A549 (cell line): ENCODE measurements at regions not wholly inside any gene's neighbourhood (a gene's known extent, or its start where the extent isn't known, plus 50 kb on each side); places are given as distances from the start of the nearest gene placed in this dataset.
A peak's percentile ranks its signal among the peaks of the same experiment; 100 is the strongest.
"Not testable (repeated sequence)": the region's sequence is repeated elsewhere in the genome, so short reads cannot be mapped to it uniquely, and the experiment has no call there.

ENCODE experiments used
- ATAC-seq, 2 experiments: fragments of 200-7000 bp in 1 of 2; fragments of >200 bp in 1 of 2; cut with Nextera tagmentation in 1 of 2; cut with Tn5 transposase in 1 of 2; 3 replicates each; pipeline versions ENCODE4 v1.8.0 to v1.9.1; 2018 to 2020; ENCODE audit warnings: mild to moderate bottlenecking in 1 of 2, moderate library complexity in 1 of 2
- CTCF ChIA-PET: fragments of 300-600 bp; sonication (Branson Sonifier 250); formaldehyde crosslinking; extraction: SDS; loops from one replicate; lab custom pipeline; 2021; ENCODE audit warnings: antibody characterized with exemption, inconsistent platforms; lab: Yijun Ruan, JAX
- POLR2A ChIA-PET: fragments of 350-600 bp; formaldehyde crosslinking; extraction: SDS; loops from one replicate; lab custom pipeline; 2021; ENCODE audit warnings: antibody characterized with exemption, inconsistent platforms; lab: Yijun Ruan, JAX
- DNase-seq, 2 experiments: peaks; one replicate each; pipeline versions ENCODE4 v3.0.0 to v3.0.0-alpha.2; 2011 to 2016; ENCODE audit warnings: low read depth in 1 of 2, low spot score in 1 of 2
- FAIRE-seq: peaks from 2 replicates; lab custom pipeline; 2011; peaks lifted over from hg19 to GRCh38; lab: Jason Lieb, UNC
- H3K27ac ChIP-seq, 2 experiments: fragments of >200 bp; sonication (Bioruptor Twin); formaldehyde crosslinking; 3 replicates each; pipeline ENCODE4 v1.5.1; 2016 to 2017
- H3K4me1 ChIP-seq: fragments of >200 bp; sonication (Bioruptor Twin); formaldehyde crosslinking; 3 replicates; pipeline ENCODE4 v1.6.1; 2016
- H3K4me2 ChIP-seq: fragments of >200 bp; sonication (Bioruptor Twin); formaldehyde crosslinking; 3 replicates; pipeline ENCODE4 v1.6.1; 2016
- H3K4me3 ChIP-seq: fragments of >200 bp; sonication (Bioruptor Twin); formaldehyde crosslinking; 3 replicates; pipeline ENCODE4 v1.5.1; 2016
- H3K9me3 ChIP-seq: fragments of >200 bp; sonication (Bioruptor Twin); formaldehyde crosslinking; 3 replicates; pipeline ENCODE4 v1.6.1; 2016
- BCL3 ChIP-seq: fragments of >200 bp; sonication (Bioruptor Twin); formaldehyde crosslinking; IDR thresholded peaks from 3 replicates; pipeline ENCODE4 v1.6.1; 2016
- CBX8 ChIP-seq: fragments of 200-600 bp; sonication (generic); IDR thresholded peaks from 2 replicates; pipeline ENCODE4 v1.6.1; 2016
- CTCF ChIP-seq: fragments of >200 bp; sonication (Bioruptor Twin); formaldehyde crosslinking; IDR thresholded peaks from 3 replicates; pipeline ENCODE4 v1.5.1; 2016
- E2F6 ChIP-seq: IDR thresholded peaks from 2 replicates; pipeline ENCODE4 v1.6.1; 2012; ENCODE audit warnings: low read depth, borderline replicate concordance
- ELK1 ChIP-seq: fragments of 150-350 bp; IDR thresholded peaks from 2 replicates; pipeline ENCODE4 v1.6.1; 2014; ENCODE audit warnings: low read depth, mild to moderate bottlenecking, low read length
- ESRRA ChIP-seq: fragments of 150-350 bp; IDR thresholded peaks from 2 replicates; pipeline ENCODE4 v1.6.1; 2014; ENCODE audit warnings: mild to moderate bottlenecking, low read length, borderline replicate concordance
- HMGXB4 ChIP-seq: fragments of 250-450 bp; sonication (Bioruptor Pico); IDR thresholded peaks from 2 replicates; pipeline ENCODE4 v1.5.0; 2021; ENCODE audit warnings: mild to moderate bottlenecking, moderate library complexity, borderline replicate concordance
- HOXB13 ChIP-seq: fragments of 250-450 bp; sonication (Bioruptor Pico); IDR thresholded peaks from 2 replicates; pipeline ENCODE4 v1.5.0; 2020; ENCODE audit warnings: low read depth, mild to moderate bottlenecking, moderate library complexity
- HOXB5 ChIP-seq: fragments of 250-450 bp; sonication (Bioruptor Pico); IDR thresholded peaks from 2 replicates; pipeline ENCODE4 v1.5.0; 2020; ENCODE audit warnings: mild to moderate bottlenecking, moderate library complexity
- KDM5A ChIP-seq: fragments of 200-600 bp; sonication (generic); IDR thresholded peaks from 2 replicates; pipeline ENCODE4 v1.6.1; 2016; ENCODE audit warnings: antibody characterized with exemption, mild to moderate bottlenecking
- MAFK ChIP-seq: fragments of 450-650 bp; IDR thresholded peaks from 2 replicates; pipeline ENCODE4 v1.6.1; 2014; ENCODE audit not compliant: partially characterized antibody
- PBX3 ChIP-seq: IDR thresholded peaks from 2 replicates; pipeline ENCODE4 v1.6.1; 2012
- POLR2A ChIP-seq: IDR thresholded peaks from 2 replicates; pipeline ENCODE4 v1.6.1; 2012; ENCODE audit warnings: mild to moderate bottlenecking, low read length
- RAD21 ChIP-seq, 2 experiments: fragments of >200 bp in 1 of 2; sonication (Bioruptor Twin) in 1 of 2; formaldehyde crosslinking in 1 of 2; IDR thresholded peaks in 1 of 2; conservative IDR thresholded peaks in 1 of 2; 2 replicates in 1 of 2; 3 replicates in 1 of 2; pipeline ENCODE4 v1.6.1; 2012 to 2018; ENCODE audit warnings: inconsistent platforms in 1 of 2
- RARB ChIP-seq: fragments of 250-450 bp; sonication (Bioruptor Pico); IDR thresholded peaks from 2 replicates; pipeline ENCODE4 v1.8.0; 2021; ENCODE audit warnings: mild to moderate bottlenecking, moderate library complexity
- RCOR1 ChIP-seq: fragments of 150-350 bp; IDR thresholded peaks from 2 replicates; pipeline ENCODE4 v1.6.1; 2014; ENCODE audit warnings: antibody characterized with exemption, low read length, low read depth
- SREBF2 ChIP-seq: fragments of 450-650 bp; IDR thresholded peaks from 2 replicates; pipeline ENCODE4 v1.6.1; 2014; ENCODE audit warnings: mild to moderate bottlenecking, moderate library complexity
- WGBS: methylation state at CpG from one replicate; pipeline ENCODE4 v1.1.6; 2017; ENCODE audit errors: missing lambda C conversion rate; 5-methylcytosine and 5-hydroxymethylcytosine counted together

GRCh38 chr2:55786280-55786679 lies 92.6 kb upstream of the PNPT1 start (continued):
- no peak for TF ChIP-seq MAFK

- peaks cover 43% of the 10 kb centered on the region for H3K4me1 ChIP-seq
- H3K9me3 ChIP-seq, ATAC-seq, FAIRE-seq, POLR2A ChIA-PET, H3K4me2 ChIP-seq, DNase-seq, H3K4me3 ChIP-seq: not testable (repeated sequence)
- WGBS: 94% methylated on average over 5 of the region's 5 CpGs
- CTCF ChIA-PET: interaction anchor here (0.7 to 1.3 kb wide), 3 partner anchors 12 to 139 kb away, joined by 3 to 4 read pairs (median 4); no protein-coding TSS in a partner anchor
- peak overlapping the region in 1 of 2 experiments; percentile 69; a peak in 3 of 6 replicates for H3K27ac ChIP-seq
These were observed 90.1 kb upstream of the PNPT1 start for GRCh38 chr2:55783751-55784150.

- ChIA-PET POLR2A (no interaction called here), CTCF (interaction anchor here (1.0 to 1.8 kb wide), 5 partner anchors 11 to 348 kb away, joined by 3 to 4 read pairs (median 4); no protein-coding TSS in a partner anchor)
- Histone ChIP-seq H3K4me2 (peak overlapping the region; percentile 39), H3K4me3 (no peak overlapping the region), H3K9me3 (peaks cover 13% of the 10 kb centered on the region; the same call in 2 of the 3 replicates), H3K27ac (peak overlapping the region; percentile 69 to 92), H3K4me1 (peaks cover 44% of the 10 kb centered on the region)
- no peak for TF ChIP-seq HOXB5 (CRISPR knock-in tag)
- TF ChIP-seq HOXB13 (CRISPR knock-in tag): no peak
- no peak for TF ChIP-seq E2F6
- no peak for TF ChIP-seq RARB (CRISPR knock-in tag)
- no peak for TF ChIP-seq POLR2A
- no peak for TF ChIP-seq HMGXB4 (CRISPR knock-in tag)
- TF ChIP-seq ESRRA: no peak
- TF ChIP-seq MAFK: no peak
- no peak for TF ChIP-seq BCL3
- no peak for TF ChIP-seq RAD21 (conservative IDR thresholded peaks at IDR 0.05 in 1 of 2, IDR thresholded peaks at IDR 0.05 in 1 of 2)
- FAIRE-seq: peak; percentile 54
- DNase-seq: no peak
- WGBS: 78% methylated on average over 4 of the region's 4 CpGs
- no peak for ATAC-seq
These were observed 89.0 kb upstream of the PNPT1 start for GRCh38 chr2:55782528-55783173.

GRCh38 chr2:55781542-55781941 lies 87.9 kb upstream of the PNPT1 start:
- ATAC-seq (no peak), DNase-seq (no peak), FAIRE-seq (no peak)
- H3K4me2 ChIP-seq: no peak overlapping the region
- 96% methylated on average over 1 of the region's 1 CpG for WGBS
- peaks cover 44% of the 10 kb centered on the region for H3K4me1 ChIP-seq
- TF ChIP-seq POLR2A (no peak), RAD21 (conservative IDR thresholded peaks at IDR 0.05 in 1 of 2, IDR thresholded peaks at IDR 0.05 in 1 of 2) (0 out of 5 replicates have a peak, but pooled peaks of 1 of the 2 experiments have one; percentile 25)
- TF ChIP-seq, all 56 proteins: peak for 1
- ChIA-PET POLR2A (no interaction called here), CTCF (interaction anchor here (0.9 to 1.8 kb wide), 5 partner anchors 10 to 180 kb away, joined by 3 to 5 read pairs (median 4); no protein-coding TSS in a partner anchor)
- H3K27ac ChIP-seq: peak overlapping the region; percentile 90 to 92
- H3K4me3 ChIP-seq: no peak overlapping the region
- H3K9me3 ChIP-seq: peaks cover 20% of the 10 kb centered on the region

GRCh38 chr2:55780697-55781096 lies 87.1 kb upstream of the PNPT1 start:
- DNase-seq (no peak), ATAC-seq (no peak), FAIRE-seq (no peak)
- Histone ChIP-seq H3K4me1 (peaks cover 44% of the 10 kb centered on the region), H3K27ac (peak overlapping the region; percentile 90 to 92), H3K4me3 (no peak overlapping the region), H3K9me3 (peaks cover 20% of the 10 kb centered on the region), H3K4me2 (peak overlapping the region; percentile 75)
- WGBS: 52% methylated on average over 1 of the region's 1 CpG
- CTCF ChIA-PET: interaction anchor here (0.8 to 1.4 kb wide), 7 partner anchors 9 to 206 kb away, joined by 3 to 6 read pairs (median 4); partner anchors contain the start of gene EFEMP1
- POLR2A ChIA-PET: interaction anchor here (1.0 to 1.3 kb wide), 4 partner anchors 59 to 176 kb away, joined by 3 to 5 read pairs (median 3); no protein-coding TSS in a partner anchor
- TF ChIP-seq CTCF: no peak
- TF ChIP-seq PBX3: no peak
- TF ChIP-seq SREBF2: no peak
- TF ChIP-seq CBX8: no peak
- TF ChIP-seq KDM5A: no peak
- TF ChIP-seq ELK1: no peak
- TF ChIP-seq RCOR1: no peak
